Neural progenitor cell (in vitro differentiated cells): ENCODE measurements at regions not wholly inside any gene's neighbourhood (a gene's known extent, or its start where the extent isn't known, plus 50 kb on each side); places are given as distances from the start of the nearest gene placed in this dataset.

Source experiments
- DNase-seq: peaks from one replicate; pipeline ENCODE4 v3.0.0-alpha.2; 2016; ENCODE audit warnings: low spot score
- H2AFZ ChIP-seq: fragments of 200-600 bp; sonication (generic); replicated peaks from 2 replicates; pipeline ENCODE4 v1.6.1; 2016; ENCODE audit warnings: antibody characterized with exemption
- H3F3A ChIP-seq: fragments of 200-600 bp; sonication (generic); 2 replicates; pipeline ENCODE4 v1.6.1; 2016; ENCODE audit warnings: antibody characterized with exemption, low read depth
- H3K27ac ChIP-seq: fragments of 200-600 bp; sonication (generic); 2 replicates; pipeline ENCODE4 v1.5.1; 2016; ENCODE audit warnings: mild to moderate bottlenecking
- H3K27me3 ChIP-seq: fragments of 200-600 bp; sonication (generic); 2 replicates; pipeline ENCODE4 v1.6.1; 2016; ENCODE audit warnings: mild to moderate bottlenecking, moderate library complexity
- H3K36me3 ChIP-seq: fragments of 200-600 bp; sonication (generic); 2 replicates; pipeline ENCODE4 v1.5.1; 2016
- H3K4me1 ChIP-seq: fragments of 200-600 bp; sonication (generic); 2 replicates; pipeline ENCODE4 v1.6.1; 2016; ENCODE audit warnings: mixed run types
- H3K4me2 ChIP-seq: fragments of 200-600 bp; sonication (generic); 2 replicates; pipeline ENCODE4 v1.6.1; 2016
- H3K4me3 ChIP-seq: fragments of 200-600 bp; sonication (generic); 2 replicates; pipeline ENCODE4 v1.5.1; 2016
- H3K79me2 ChIP-seq: fragments of 200-600 bp; sonication (generic); 2 replicates; pipeline ENCODE4 v1.6.1; 2016; ENCODE audit warnings: low read depth
- H3K9ac ChIP-seq: fragments of 200-600 bp; sonication (generic); 2 replicates; pipeline ENCODE4 v1.6.1; 2016
- H3K9me3 ChIP-seq: fragments of 200-600 bp; sonication (generic); 2 replicates; pipeline ENCODE4 v1.5.1; 2016; ENCODE audit warnings: low read depth
- H4K20me1 ChIP-seq: fragments of 200-600 bp; sonication (generic); 2 replicates; pipeline ENCODE4 v1.6.1; 2016; ENCODE audit warnings: low read depth
- H3K27ac Mint-ChIP-seq: 3 replicates; pipeline ENCODE4 v1.8.0; 2021; ENCODE audit warnings: mixed read lengths
- H3K27me3 Mint-ChIP-seq: 2 replicates; pipeline ENCODE4 v1.8.0; 2022; ENCODE audit warnings: low read depth, mild to moderate bottlenecking, inconsistent platforms, moderate library complexity, mixed read lengths; ENCODE audit not compliant: insufficient read depth
- H3K36me3 Mint-ChIP-seq: 3 replicates; pipeline ENCODE4 v1.8.0; 2021; ENCODE audit warnings: mixed read lengths
- H3K4me1 Mint-ChIP-seq: 3 replicates; pipeline ENCODE4 v1.8.0; 2021; ENCODE audit warnings: mixed read lengths
- H3K4me3 Mint-ChIP-seq: 3 replicates; pipeline ENCODE4 v1.8.0; 2021; ENCODE audit warnings: mild to moderate bottlenecking, moderate library complexity, mixed read lengths
- H3K9me3 Mint-ChIP-seq: 3 replicates; pipeline ENCODE4 v1.8.0; 2020; ENCODE audit warnings: mixed read lengths
- CTCF ChIP-seq: fragments of 200-600 bp; sonication (generic); IDR thresholded peaks from 2 replicates; pipeline ENCODE4 v1.5.1; 2017; ENCODE audit warnings: antibody characterized with exemption, mild to moderate bottlenecking
- EZH2 ChIP-seq: fragments of 200-600 bp; sonication (generic); IDR thresholded peaks from 2 replicates; pipeline ENCODE4 v1.6.1; 2017; ENCODE audit warnings: antibody characterized with exemption, mild to moderate bottlenecking, moderate library complexity
- EZH2phosphoT487 ChIP-seq: fragments of 200-600 bp; sonication (generic); IDR thresholded peaks from 2 replicates; pipeline ENCODE4 v1.6.1; 2017; ENCODE audit warnings: antibody characterized with exemption

GRCh38 chr2:126345691-126346090 is 310.3 kb upstream of the GYPC start:
- no peak for DNase-seq
- Histone ChIP-seq H3F3A (no peaks in the 10 kb centered on the region), H3K4me1 (no peaks in the 10 kb centered on the region), H3K9me3 (peaks cover 3% of the 10 kb centered on the region), H3K36me3 (no peaks in the 10 kb centered on the region), H3K4me3 (no peak overlapping the region), H4K20me1 (no peaks in the 10 kb centered on the region), H3K79me2 (no peaks in the 10 kb centered on the region), H3K27me3 (no peaks in the 10 kb centered on the region), H2AFZ (no peak overlapping the region), H3K27ac (no peak overlapping the region), H3K9ac (no peak overlapping the region), H3K4me2 (no peak overlapping the region)
- H3K4me3 Mint-ChIP-seq, result no peak overlapping the region
- no peaks in the 10 kb centered on the region for H3K4me1 Mint-ChIP-seq
- H3K36me3 Mint-ChIP-seq, result no peaks in the 10 kb centered on the region
- TF ChIP-seq EZH2 (no peak), EZH2phosphoT487 (no peak)
- no peaks in the 10 kb centered on the region for H3K9me3 Mint-ChIP-seq
- no peak overlapping the region for H3K27ac Mint-ChIP-seq
- H3K27me3 Mint-ChIP-seq, result no peaks in the 10 kb centered on the region

GRCh38 chr2:126356631-126357030 is 299.3 kb upstream of the GYPC start:
- TF ChIP-seq EZH2 (no peak), EZH2phosphoT487 (no peak), CTCF (no peak)
- Histone ChIP-seq H3K79me2 (no peaks in the 10 kb centered on the region), H3K9me3 (peaks cover 4% of the 10 kb centered on the region), H2AFZ (no peak overlapping the region), H3K9ac (no peak overlapping the region), H3K27ac (no peak overlapping the region), H4K20me1 (no peaks in the 10 kb centered on the region), H3K36me3 (no peaks in the 10 kb centered on the region), H3K4me1 (no peaks in the 10 kb centered on the region), H3F3A (no peaks in the 10 kb centered on the region), H3K27me3 (no peaks in the 10 kb centered on the region), H3K4me3 (no peak overlapping the region), H3K4me2 (no peak overlapping the region)
- H3K27me3 Mint-ChIP-seq, result no peaks in the 10 kb centered on the region
- no peaks in the 10 kb centered on the region for H3K9me3 Mint-ChIP-seq
- no peak for DNase-seq
- H3K4me1 Mint-ChIP-seq, result no peaks in the 10 kb centered on the region
- no peak overlapping the region for H3K27ac Mint-ChIP-seq
- no peaks in the 10 kb centered on the region for H3K36me3 Mint-ChIP-seq
- H3K4me3 Mint-ChIP-seq, result no peak overlapping the region

GRCh38 chr2:126358122-126358521 is 297.8 kb upstream of the GYPC start:
- TF ChIP-seq EZH2phosphoT487 (no peak), EZH2 (no peak), CTCF (no peak)
- H3K4me3 Mint-ChIP-seq, result no peak overlapping the region

GRCh38 chr2:126359494-126359893 is 296.5 kb upstream of the GYPC start:
- H3K27me3 ChIP-seq, result no peaks in the 10 kb centered on the region
- H3K79me2 ChIP-seq, result no peaks in the 10 kb centered on the region
- no peak overlapping the region for H3K4me2 ChIP-seq
- no peaks in the 10 kb centered on the region for H3K9me3 ChIP-seq
- H3K27ac Mint-ChIP-seq, result no peak overlapping the region
- H3K4me3 ChIP-seq, result no peak overlapping the region
- TF ChIP-seq CTCF, result peak; percentile 48
- no peak for TF ChIP-seq EZH2
- H3K9ac ChIP-seq, result no peak overlapping the region
- no peaks in the 10 kb centered on the region for H3K27me3 Mint-ChIP-seq
- H3K36me3 ChIP-seq, result no peaks in the 10 kb centered on the region
- no peaks in the 10 kb centered on the region for H3K4me1 ChIP-seq
- no peak overlapping the region for H3K27ac ChIP-seq
- H2AFZ ChIP-seq, result no peak overlapping the region
- no peaks in the 10 kb centered on the region for H4K20me1 ChIP-seq
- H3K36me3 Mint-ChIP-seq, result no peaks in the 10 kb centered on the region
- H3K4me1 Mint-ChIP-seq, result no peaks in the 10 kb centered on the region
- H3K9me3 Mint-ChIP-seq, result no peaks in the 10 kb centered on the region
- no peaks in the 10 kb centered on the region for H3F3A ChIP-seq
- peak; percentile 28 for DNase-seq
- H3K4me3 Mint-ChIP-seq, result no peak overlapping the region

More at GRCh38 chr2:126358122-126358521, 297.8 kb upstream of the GYPC start:
- no peak overlapping the region for H3K27ac ChIP-seq
- no peak overlapping the region for H2AFZ ChIP-seq
- no peaks in the 10 kb centered on the region for H3K27me3 ChIP-seq
- no peaks in the 10 kb centered on the region for H3K36me3 ChIP-seq
- no peaks in the 10 kb centered on the region for H3K9me3 ChIP-seq
- H3K9me3 Mint-ChIP-seq, result no peaks in the 10 kb centered on the region
- DNase-seq, result no peak
- no peak overlapping the region for H3K4me3 ChIP-seq
- no peaks in the 10 kb centered on the region for H3K79me2 ChIP-seq
- H3K36me3 Mint-ChIP-seq, result no peaks in the 10 kb centered on the region
- no peaks in the 10 kb centered on the region for H4K20me1 ChIP-seq
- H3K4me2 ChIP-seq, result no peak overlapping the region
- H3K27ac Mint-ChIP-seq, result no peak overlapping the region
- H3K9ac ChIP-seq, result no peak overlapping the region
- no peaks in the 10 kb centered on the region for H3K4me1 Mint-ChIP-seq
- no peaks in the 10 kb centered on the region for H3K4me1 ChIP-seq
- H3F3A ChIP-seq, result no peaks in the 10 kb centered on the region
- no peaks in the 10 kb centered on the region for H3K27me3 Mint-ChIP-seq
